Keratinocyte (primary cell): ENCODE measurements at regions not wholly inside any gene's neighbourhood (a gene's known extent, or its start where the extent isn't known, plus 50 kb on each side); places are given as distances from the start of the nearest gene placed in this dataset.

Experiments used
- CTCF ChIP-seq, 3 experiments: IDR thresholded peaks in 1 of 3; conservative IDR thresholded peaks in 1 of 3; optimal IDR thresholded peaks in 1 of 3; 2 replicates in 2 of 3; 3 replicates in 1 of 3; pipeline versions ENCODE3 to v1.5.1; 2011; ENCODE audit warnings: low read length in 3 of 3, mild to moderate bottlenecking in 3 of 3, moderate library complexity in 2 of 3, control low read depth in 1 of 3, inconsistent platforms in 1 of 3; ENCODE audit not compliant: insufficient read depth in 2 of 3; ENCODE audit errors: extremely low read depth in 1 of 3
- EZH2 ChIP-seq: IDR thresholded peaks from one replicate; pipeline ENCODE4 v1.6.1; 2012; ENCODE audit warnings: inconsistent platforms, mild to moderate bottlenecking, low read length, moderate library complexity

GRCh38 chr18:34364699-34365098 is 140.0 kb upstream of the NOL4 start:
- TF ChIP-seq CTCF (optimal IDR thresholded peaks at IDR 0.05 in 1 of 3, IDR thresholded peaks at IDR 0.05 in 1 of 3, conservative IDR thresholded peaks at IDR 0.05 in 1 of 3; ENCODE audit: extremely low read depth in 1 of 3, insufficient read depth in 2 of 3, low read length in 3 of 3) (no peak), EZH2 (no peak)
